ENCODE measurements at regions not wholly inside any gene's neighbourhood (a gene's known extent, or its start where the extent isn't known, plus 50 kb on each side); places are given as distances from the start of the nearest gene placed in this dataset.

DNA sequence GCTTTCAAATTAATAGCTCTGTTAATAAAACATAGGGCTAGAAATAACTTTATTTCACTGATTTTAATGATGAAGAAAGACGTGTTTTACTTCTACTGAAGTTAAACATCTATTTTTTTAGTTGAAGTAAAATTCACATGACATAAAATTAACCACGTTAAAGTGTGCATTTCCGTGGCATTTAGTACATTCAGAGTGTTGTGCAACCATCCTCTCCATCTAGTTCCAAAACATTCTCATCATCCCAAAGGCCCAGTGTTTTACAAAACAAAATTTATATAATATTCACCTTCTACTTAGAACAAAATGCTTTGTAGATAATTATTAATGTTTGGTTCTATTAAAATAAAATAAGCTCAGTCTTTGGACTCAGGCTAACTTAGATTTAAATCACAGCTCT is 108.5 kb upstream of the GNG12 start:
- TF ChIP-seq CTCF (IDR thresholded peaks at IDR 0.05; ENCODE audit: insufficient read depth, low read depth, low read length, missing control alignments), result no peak
- no peak for DNase-seq (ENCODE audit: low read depth)
- no peak overlapping the region for H3K4me3 ChIP-seq (ENCODE audit: low read length)

DNA sequence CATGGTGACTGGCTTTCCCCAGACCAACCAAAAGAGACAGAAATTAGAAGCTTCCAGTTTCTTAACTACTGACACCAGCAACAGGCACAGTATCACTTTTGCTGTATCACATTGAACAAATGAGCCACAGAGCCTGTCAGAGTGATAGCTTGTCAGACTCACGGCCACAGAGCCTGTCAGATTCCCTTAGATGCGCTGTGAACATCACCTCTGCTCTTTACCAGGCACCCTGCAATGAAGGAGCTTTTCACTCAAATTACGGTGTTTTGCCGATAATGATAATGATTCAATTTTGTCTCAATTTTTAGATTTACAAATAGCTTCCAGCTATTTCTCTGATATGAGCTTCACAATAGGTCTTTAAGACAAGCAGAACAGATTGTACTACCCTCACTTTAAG is 107.9 kb upstream of the GNG12 start:
- no peak overlapping the region for H3K4me3 ChIP-seq (ENCODE audit: low read length)
- no peak for TF ChIP-seq CTCF (IDR thresholded peaks at IDR 0.05; ENCODE audit: insufficient read depth, low read depth, low read length, missing control alignments)
- DNase-seq (ENCODE audit: low read depth), result no peak

GRCh38 chr1:67939942-67940341 is 106.7 kb upstream of the GNG12 start:
- no peak for TF ChIP-seq CTCF (IDR thresholded peaks at IDR 0.05; ENCODE audit: insufficient read depth, low read depth, low read length, missing control alignments)
- no peak overlapping the region for H3K4me3 ChIP-seq (ENCODE audit: low read length)
- no peak for DNase-seq (ENCODE audit: low read depth)

DNA sequence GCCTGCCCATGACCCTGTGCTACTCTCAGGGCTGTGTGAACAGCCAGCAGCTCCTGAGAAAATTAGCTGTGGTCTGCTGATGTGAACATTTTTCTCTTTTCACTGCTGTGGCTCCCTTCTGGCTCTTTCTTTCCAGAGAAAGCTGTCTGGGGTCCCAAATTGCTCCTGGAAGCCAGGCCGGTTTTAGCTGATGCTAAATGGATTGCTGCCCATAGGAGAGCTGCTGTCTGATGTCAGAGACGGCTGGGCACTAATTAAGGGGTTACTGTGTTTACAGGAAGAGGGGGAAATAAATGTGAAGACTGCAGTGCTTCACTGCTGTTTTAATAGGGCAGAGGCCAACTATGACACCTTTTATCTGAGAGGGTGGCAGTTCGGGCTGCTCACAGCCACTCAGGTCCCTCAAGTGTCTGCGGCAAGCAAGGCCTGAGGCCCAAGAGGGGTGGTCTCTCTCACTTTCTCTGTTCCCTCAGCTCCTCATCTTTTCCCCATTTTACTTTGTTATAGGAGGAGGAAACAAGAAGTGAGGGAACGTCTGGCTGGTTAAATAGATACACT is 106.0 kb upstream of the GNG12 start:
- no peak for DNase-seq (ENCODE audit: low read depth)
- TF ChIP-seq CTCF (IDR thresholded peaks at IDR 0.05; ENCODE audit: insufficient read depth, low read depth, low read length, missing control alignments), result no peak
- H3K4me3 ChIP-seq (ENCODE audit: low read length), result no peak overlapping the region

DNA sequence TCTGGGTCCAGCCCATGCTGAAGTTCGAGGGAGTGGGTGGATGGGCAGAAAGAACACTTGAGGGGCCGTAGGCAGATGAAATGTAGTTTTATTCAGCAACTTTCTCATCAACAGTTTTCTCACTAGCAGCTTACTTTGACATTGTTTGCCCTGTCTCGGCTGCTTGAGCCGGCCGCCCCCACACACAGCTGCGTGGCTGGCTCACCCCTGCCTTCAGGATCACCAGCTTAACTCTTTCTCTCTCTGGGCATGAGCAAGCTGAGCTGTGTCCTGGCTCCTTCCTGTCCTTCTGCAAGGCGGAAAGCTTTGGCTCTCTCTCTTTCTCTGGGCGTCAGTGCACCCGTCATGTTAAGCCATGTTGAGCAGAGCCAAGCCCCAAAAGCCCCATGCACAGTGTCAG is 104.4 kb upstream of the GNG12 start:
- no peak for DNase-seq (ENCODE audit: low read depth)
- no peak overlapping the region for H3K4me3 ChIP-seq (ENCODE audit: low read length)
- no peak for TF ChIP-seq CTCF (IDR thresholded peaks at IDR 0.05; ENCODE audit: insufficient read depth, low read depth, low read length, missing control alignments)

DNA sequence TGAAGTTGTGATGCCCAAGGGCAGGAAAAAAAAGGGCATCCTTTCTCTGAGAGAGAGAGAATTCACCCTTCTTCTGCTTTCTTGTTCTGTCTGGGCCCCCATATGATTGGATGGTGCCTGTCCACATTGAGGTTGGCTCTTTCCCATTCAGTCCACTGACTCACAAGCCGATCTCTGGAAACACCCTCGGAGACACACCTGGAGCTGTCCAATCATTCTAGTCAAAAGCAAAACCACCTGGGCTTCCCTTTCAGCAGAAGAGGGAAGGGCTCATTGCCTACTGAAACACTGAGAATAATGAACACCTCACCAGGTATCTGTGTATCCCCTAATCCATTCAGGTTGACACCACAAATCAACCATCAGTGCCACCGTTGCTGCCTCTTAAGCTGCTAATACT is 103.7 kb upstream of the GNG12 start:
- no peak overlapping the region for H3K4me3 ChIP-seq (ENCODE audit: low read length)
- TF ChIP-seq CTCF (IDR thresholded peaks at IDR 0.05; ENCODE audit: insufficient read depth, low read depth, low read length, missing control alignments), result no peak

GRCh38 chr1:67935560-67935959 is 102.3 kb upstream of the GNG12 start:
- TF ChIP-seq CTCF (IDR thresholded peaks at IDR 0.05; ENCODE audit: insufficient read depth, low read depth, low read length, missing control alignments), result no peak
- no peak for DNase-seq (ENCODE audit: low read depth)
- no peak overlapping the region for H3K4me3 ChIP-seq (ENCODE audit: low read length)

More for the DNA sequence above, 103.7 kb upstream of the GNG12 start:
- DNase-seq (ENCODE audit: low read depth), result peak; percentile 36
